Smooth muscle cell (in vitro differentiated cells): ENCODE measurements at regions not wholly inside any gene's neighbourhood (a gene's known extent, or its start where the extent isn't known, plus 50 kb on each side); places are given as distances from the start of the nearest gene placed in this dataset.

Experiments used
- DNase-seq: peaks from one replicate; lab custom pipeline; 2025; ENCODE audit not compliant: unreplicated experiment; lab: John Stamatoyannopoulos, UW
- H2AFZ ChIP-seq: fragments of 200-600 bp; sonication (generic); 2 replicates; pipeline ENCODE4 v1.6.0; 2016; ENCODE audit warnings: antibody characterized with exemption, low read depth, mild to moderate bottlenecking
- H3F3A ChIP-seq: fragments of 200-600 bp; sonication (generic); 2 replicates; pipeline ENCODE4 v1.6.0; 2017; ENCODE audit warnings: antibody characterized with exemption, low read depth
- H3K27ac ChIP-seq: fragments of 200-600 bp; sonication (generic); 2 replicates; pipeline ENCODE4 v1.5.1; 2016; ENCODE audit warnings: low read depth, mild to moderate bottlenecking
- H3K27me3 ChIP-seq: fragments of 200-600 bp; sonication (generic); 2 replicates; pipeline ENCODE4 v1.6.1; 2016; ENCODE audit warnings: low read depth, mild to moderate bottlenecking
- H3K36me3 ChIP-seq: fragments of 200-600 bp; sonication (generic); 2 replicates; pipeline ENCODE4 v1.5.1; 2016; ENCODE audit warnings: low read depth
- H3K4me1 ChIP-seq: fragments of 200-600 bp; sonication (generic); 2 replicates; pipeline ENCODE4 v1.5.1; 2016; ENCODE audit warnings: low read depth
- H3K4me2 ChIP-seq: fragments of 200-600 bp; sonication (generic); 2 replicates; pipeline ENCODE4 v1.6.0; 2016; ENCODE audit warnings: mild to moderate bottlenecking
- H3K4me3 ChIP-seq: fragments of 200-600 bp; sonication (generic); 2 replicates; pipeline ENCODE4 v1.5.1; 2016; ENCODE audit warnings: mild to moderate bottlenecking
- H3K79me2 ChIP-seq: fragments of 200-600 bp; sonication (generic); 2 replicates; pipeline ENCODE4 v1.6.0; 2016; ENCODE audit warnings: low read depth, mild to moderate bottlenecking
- H3K9ac ChIP-seq: fragments of 200-600 bp; sonication (generic); 2 replicates; pipeline ENCODE4 v1.6.0; 2016; ENCODE audit warnings: low read depth
- H3K9me3 ChIP-seq: fragments of 200-600 bp; sonication (generic); replicated peaks from 2 replicates; pipeline ENCODE4 v1.5.1; 2016; ENCODE audit warnings: low read depth
- H4K20me1 ChIP-seq: fragments of 200-600 bp; sonication (generic); 2 replicates; pipeline ENCODE4 v1.6.0; 2016; ENCODE audit warnings: low read depth
- CTCF ChIP-seq: fragments of 200-600 bp; sonication (generic); IDR thresholded peaks from 2 replicates; pipeline ENCODE4 v1.5.1; 2017; ENCODE audit warnings: borderline replicate concordance, mild to moderate bottlenecking, antibody characterized with exemption; ENCODE audit not compliant: insufficient read depth, poor library complexity, severe bottlenecking
- WGBS: methylation state at CpG from one replicate; pipeline ENCODE4 v1.1.7; 2016; ENCODE audit warnings: low lambda C conversion rate; 5-methylcytosine and 5-hydroxymethylcytosine counted together

GRCh38 chr18:66083078-66083477, 332.3 kb downstream of the CDH7 start:
- Histone ChIP-seq H3K27ac (no peak overlapping the region), H3K36me3 (no peaks in the 10 kb centered on the region), H2AFZ (no peak overlapping the region), H3K4me3 (no peak overlapping the region), H3K79me2 (no peaks in the 10 kb centered on the region), H3K4me1 (no peaks in the 10 kb centered on the region), H4K20me1 (no peaks in the 10 kb centered on the region), H3K9ac (no peak overlapping the region), H3K4me2 (no peak overlapping the region), H3F3A (no peaks in the 10 kb centered on the region), H3K9me3 (no peaks in the 10 kb centered on the region), H3K27me3 (no peaks in the 10 kb centered on the region)
- TF ChIP-seq CTCF, result no peak
- DNase-seq, result no peak
- WGBS, result 93% methylated on average over 2 of the region's 2 CpGs

GRCh38 chr18:66078925-66079800, 328.4 kb downstream of the CDH7 start:
- H4K20me1 ChIP-seq, result no peaks in the 10 kb centered on the region
- H3K79me2 ChIP-seq, result no peaks in the 10 kb centered on the region
- no peaks in the 10 kb centered on the region for H3F3A ChIP-seq
- TF ChIP-seq CTCF, result no peak
- H2AFZ ChIP-seq, result no peak overlapping the region
- no peaks in the 10 kb centered on the region for H3K27me3 ChIP-seq
- no peak overlapping the region for H3K4me2 ChIP-seq
- H3K36me3 ChIP-seq, result no peaks in the 10 kb centered on the region
- DNase-seq, result no peak
- H3K9me3 ChIP-seq, result no peaks in the 10 kb centered on the region
- no peak overlapping the region for H3K9ac ChIP-seq
- no peak overlapping the region for H3K4me3 ChIP-seq
- H3K27ac ChIP-seq, result no peak overlapping the region
- no peaks in the 10 kb centered on the region for H3K4me1 ChIP-seq
- WGBS, result 38% methylated on average over 1 of the region's 1 CpG

GRCh38 chr18:66077066-66077465, 326.3 kb downstream of the CDH7 start:
- no peak overlapping the region for H3K9ac ChIP-seq
- H2AFZ ChIP-seq, result no peak overlapping the region
- H3K27me3 ChIP-seq, result no peaks in the 10 kb centered on the region
- H3K4me1 ChIP-seq, result no peaks in the 10 kb centered on the region
- no peaks in the 10 kb centered on the region for H3F3A ChIP-seq
- DNase-seq, result no peak
- no peak overlapping the region for H3K27ac ChIP-seq
- H3K36me3 ChIP-seq, result no peaks in the 10 kb centered on the region
- H3K4me3 ChIP-seq, result no peak overlapping the region
- H3K4me2 ChIP-seq, result no peak overlapping the region
- no peaks in the 10 kb centered on the region for H3K79me2 ChIP-seq
- H3K9me3 ChIP-seq, result no peaks in the 10 kb centered on the region
- 73% methylated on average over 3 of the region's 3 CpGs for WGBS
- no peaks in the 10 kb centered on the region for H4K20me1 ChIP-seq
- TF ChIP-seq CTCF, result no peak

- no peaks in the 10 kb centered on the region for H3K27me3 ChIP-seq
- no peak for TF ChIP-seq CTCF
- H3K4me2 ChIP-seq, result no peak overlapping the region
- no peak overlapping the region for H2AFZ ChIP-seq
- no peak overlapping the region for H3K4me3 ChIP-seq
- H3K79me2 ChIP-seq, result no peaks in the 10 kb centered on the region
- no peak overlapping the region for H3K9ac ChIP-seq
- H3K27ac ChIP-seq, result no peak overlapping the region
- H4K20me1 ChIP-seq, result no peaks in the 10 kb centered on the region
- 95% methylated on average over 2 of the region's 2 CpGs for WGBS
- no peaks in the 10 kb centered on the region for H3K9me3 ChIP-seq
- no peaks in the 10 kb centered on the region for H3K36me3 ChIP-seq
- H3K4me1 ChIP-seq, result no peaks in the 10 kb centered on the region
- no peak for DNase-seq
- no peaks in the 10 kb centered on the region for H3F3A ChIP-seq
These were observed 315.4 kb downstream of the CDH7 start for GRCh38 chr18:66066191-66066590.
